Chondrocyte (in vitro differentiated cells): ENCODE measurements at regions not wholly inside any gene's neighbourhood (a gene's known extent, or its start where the extent isn't known, plus 50 kb on each side); places are given as distances from the start of the nearest gene placed in this dataset.

Experiments used
- DNase-seq: peaks from one replicate; pipeline ENCODE4 v3.0.0; 2021; ENCODE audit warnings: mixed read lengths, low spot score
- H3K27ac Mint-ChIP-seq: one replicate; pipeline ENCODE4 v1.8.0; 2021; ENCODE audit warnings: mild to moderate bottlenecking, moderate library complexity, mixed read lengths; ENCODE audit not compliant: unreplicated experiment
- H3K27me3 Mint-ChIP-seq: 2 replicates; pipeline ENCODE4 v1.8.0; 2021; ENCODE audit warnings: low read depth, mixed read lengths
- H3K36me3 Mint-ChIP-seq: 2 replicates; pipeline ENCODE4 v1.8.0; 2021; ENCODE audit warnings: low read depth, mixed read lengths
- H3K4me1 Mint-ChIP-seq: 2 replicates; pipeline ENCODE4 v1.8.0; 2021; ENCODE audit warnings: low read depth, mild to moderate bottlenecking, mixed read lengths
- H3K4me3 Mint-ChIP-seq: one replicate; pipeline ENCODE4 v1.8.0; 2021; ENCODE audit warnings: mild to moderate bottlenecking, moderate library complexity, mixed read lengths; ENCODE audit not compliant: unreplicated experiment
- H3K9me3 Mint-ChIP-seq: 2 replicates; pipeline ENCODE4 v1.8.0; 2021; ENCODE audit warnings: low read depth, mixed read lengths
- TF ChIP-seq, protein P1 (sequence below): fragments of 200-600 bp; sonication (generic); IDR thresholded peaks from 2 replicates; pipeline ENCODE4 v1.5.0; 2021; ENCODE audit warnings: antibody characterized with exemption, mild to moderate bottlenecking, moderate library complexity

DNA sequence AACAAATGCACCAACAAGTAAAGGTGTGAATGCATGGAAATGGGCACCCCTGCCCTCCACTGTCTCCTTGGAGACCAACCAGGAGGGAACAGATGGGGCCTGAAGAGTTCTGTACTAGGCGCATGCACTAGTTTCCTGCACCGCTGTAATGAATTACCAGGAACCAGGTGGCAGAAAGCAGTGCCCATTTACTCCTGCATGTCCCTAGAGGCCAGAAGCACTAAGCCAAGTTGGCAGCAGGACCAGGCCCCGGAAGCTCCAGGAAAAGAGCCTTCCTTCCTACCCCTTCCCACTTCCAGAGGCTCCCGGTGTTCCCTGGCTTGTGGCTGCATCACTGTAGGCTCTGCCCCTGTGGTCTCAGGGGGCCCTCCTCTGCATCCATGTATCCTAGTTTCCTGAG, 237.5 kb upstream of the PPP2R2D start:
- H3K27me3 Mint-ChIP-seq: no peaks in the 10 kb centered on the region
- H3K4me3 Mint-ChIP-seq: no peak overlapping the region
- DNase-seq: no peak
- TF ChIP-seq, protein P1, sequence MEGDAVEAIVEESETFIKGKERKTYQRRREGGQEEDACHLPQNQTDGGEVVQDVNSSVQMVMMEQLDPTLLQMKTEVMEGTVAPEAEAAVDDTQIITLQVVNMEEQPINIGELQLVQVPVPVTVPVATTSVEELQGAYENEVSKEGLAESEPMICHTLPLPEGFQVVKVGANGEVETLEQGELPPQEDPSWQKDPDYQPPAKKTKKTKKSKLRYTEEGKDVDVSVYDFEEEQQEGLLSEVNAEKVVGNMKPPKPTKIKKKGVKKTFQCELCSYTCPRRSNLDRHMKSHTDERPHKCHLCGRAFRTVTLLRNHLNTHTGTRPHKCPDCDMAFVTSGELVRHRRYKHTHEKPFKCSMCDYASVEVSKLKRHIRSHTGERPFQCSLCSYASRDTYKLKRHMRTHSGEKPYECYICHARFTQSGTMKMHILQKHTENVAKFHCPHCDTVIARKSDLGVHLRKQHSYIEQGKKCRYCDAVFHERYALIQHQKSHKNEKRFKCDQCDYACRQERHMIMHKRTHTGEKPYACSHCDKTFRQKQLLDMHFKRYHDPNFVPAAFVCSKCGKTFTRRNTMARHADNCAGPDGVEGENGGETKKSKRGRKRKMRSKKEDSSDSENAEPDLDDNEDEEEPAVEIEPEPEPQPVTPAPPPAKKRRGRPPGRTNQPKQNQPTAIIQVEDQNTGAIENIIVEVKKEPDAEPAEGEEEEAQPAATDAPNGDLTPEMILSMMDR: no peak
- peaks cover 41% of the 10 kb centered on the region for H3K9me3 Mint-ChIP-seq
- no peaks in the 10 kb centered on the region for H3K4me1 Mint-ChIP-seq
- H3K36me3 Mint-ChIP-seq: no peaks in the 10 kb centered on the region
- no peak overlapping the region for H3K27ac Mint-ChIP-seq

DNA sequence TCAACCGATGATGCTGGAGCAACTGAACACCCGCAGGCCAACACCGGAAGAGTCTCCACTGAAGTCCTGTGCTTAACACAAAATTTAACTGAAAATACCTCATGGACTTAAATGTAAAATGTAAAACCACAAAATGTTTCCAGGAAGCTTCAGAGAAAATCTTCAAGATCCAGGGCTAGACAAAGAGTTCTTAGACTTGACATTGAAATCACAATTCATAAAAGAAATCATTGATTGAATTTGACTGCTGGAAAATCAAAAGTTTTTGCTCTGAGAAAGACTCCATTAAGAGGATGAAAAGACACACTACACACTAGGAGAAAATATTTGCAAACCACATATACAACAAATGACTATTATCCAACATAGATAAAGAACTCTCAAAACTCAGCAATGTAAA, 234.7 kb upstream of the PPP2R2D start:
- TF ChIP-seq, protein P1: no peak
- Mint-ChIP-seq H3K4me3 (no peak overlapping the region), H3K27me3 (no peaks in the 10 kb centered on the region), H3K27ac (no peak overlapping the region), H3K9me3 (peaks cover 47% of the 10 kb centered on the region), H3K36me3 (no peaks in the 10 kb centered on the region), H3K4me1 (no peaks in the 10 kb centered on the region)
- DNase-seq: no peak

DNA sequence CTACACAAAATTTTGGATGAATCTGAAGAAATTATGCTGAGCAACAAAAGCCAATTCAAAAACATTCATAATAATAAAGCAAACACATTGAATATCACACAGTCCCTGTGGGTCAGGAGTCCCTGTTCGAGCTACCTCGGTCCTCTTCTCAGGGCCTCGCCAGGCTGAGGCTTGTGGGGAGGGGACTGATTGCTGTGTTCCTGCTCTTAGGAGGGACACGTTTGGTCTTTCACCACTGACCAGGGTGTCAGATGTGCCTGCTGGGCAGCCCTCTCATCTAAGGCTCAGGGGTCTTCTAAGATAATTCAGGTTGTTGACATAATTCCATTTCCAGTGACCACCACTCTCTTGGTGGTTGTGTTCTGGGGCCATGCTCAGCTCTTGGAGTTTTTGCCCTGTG, 233.8 kb upstream of the PPP2R2D start:
- TF ChIP-seq, protein P1: no peak
- peak; percentile 17 for DNase-seq
- Mint-ChIP-seq H3K36me3 (no peaks in the 10 kb centered on the region), H3K27ac (no peak overlapping the region), H3K27me3 (no peaks in the 10 kb centered on the region), H3K4me1 (no peaks in the 10 kb centered on the region), H3K4me3 (no peak overlapping the region), H3K9me3 (peaks cover 51% of the 10 kb centered on the region)

DNA sequence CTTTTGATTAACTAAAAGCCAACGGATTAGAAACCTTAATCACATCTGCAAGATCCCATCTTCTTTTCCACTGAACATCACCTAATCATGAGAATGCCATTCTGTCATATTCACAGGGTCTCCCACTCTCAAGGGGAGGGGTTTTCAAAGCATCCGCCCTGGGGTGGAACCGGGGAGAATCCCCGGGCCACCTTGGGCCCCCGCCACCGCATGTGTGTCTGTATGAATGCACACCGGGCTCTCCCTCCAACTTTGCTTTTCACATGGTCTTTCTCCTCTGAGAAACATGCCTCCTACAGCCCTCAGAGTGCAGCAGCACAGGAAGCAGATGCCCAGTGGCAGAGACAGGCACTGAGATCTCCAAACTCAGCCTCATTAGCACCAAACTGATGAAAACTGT, 233.2 kb upstream of the PPP2R2D start:
- no peaks in the 10 kb centered on the region for H3K36me3 Mint-ChIP-seq
- peaks cover 56% of the 10 kb centered on the region for H3K9me3 Mint-ChIP-seq
- no peaks in the 10 kb centered on the region for H3K4me1 Mint-ChIP-seq

DNA sequence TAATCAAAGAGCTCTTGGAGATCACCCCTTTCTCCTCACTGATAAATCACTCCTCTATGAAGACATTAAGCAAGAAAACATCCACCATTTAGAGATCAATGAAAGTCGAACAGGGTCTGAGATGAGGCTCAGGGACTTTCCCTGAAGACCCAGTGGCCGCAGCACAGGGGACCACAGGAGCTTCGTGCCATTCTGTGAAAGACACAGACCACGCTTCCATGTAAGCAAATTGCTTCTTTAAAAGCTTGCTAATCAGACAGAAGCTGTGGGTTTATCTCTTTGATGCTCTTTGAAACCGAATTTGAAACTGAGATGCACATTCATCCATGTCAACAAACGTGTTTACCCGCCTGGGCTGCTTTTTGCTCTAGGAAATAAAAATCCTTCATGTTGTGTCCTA, 231.9 kb upstream of the PPP2R2D start:
- no peak for DNase-seq
- TF ChIP-seq, protein P1: no peak
- H3K9me3 Mint-ChIP-seq: peaks cover 62% of the 10 kb centered on the region
- H3K4me3 Mint-ChIP-seq: no peak overlapping the region
- no peaks in the 10 kb centered on the region for H3K4me1 Mint-ChIP-seq
- no peak overlapping the region for H3K27ac Mint-ChIP-seq
- no peaks in the 10 kb centered on the region for H3K27me3 Mint-ChIP-seq
- H3K36me3 Mint-ChIP-seq: no peaks in the 10 kb centered on the region

More for the DNA sequence above, 233.2 kb upstream of the PPP2R2D start:
- TF ChIP-seq, protein P1: no peak
- Mint-ChIP-seq H3K27me3 (no peaks in the 10 kb centered on the region), H3K4me3 (no peak overlapping the region), H3K27ac (no peak overlapping the region)
- DNase-seq: peak; percentile 34
